ENCODE measurements at regions not wholly inside any gene's neighbourhood (a gene's known extent, or its start where the extent isn't known, plus 50 kb on each side); places are given as distances from the start of the nearest gene placed in this dataset.

GRCh38 chr12:82529101-82529500 is 157.6 kb upstream of the TMTC2 start:
- no peak for DNase-seq (ENCODE audit: low spot score in 2 of 2)
- H3K27me3 ChIP-seq (ENCODE audit: low read depth), result no peaks in the 10 kb centered on the region
- no peak overlapping the region for H3K4me3 ChIP-seq
- peaks cover 4% of the 10 kb centered on the region; the same call in 1 of the 2 replicates for H3K4me1 ChIP-seq
- H3K9me3 ChIP-seq, result peaks cover 2% of the 10 kb centered on the region; the same call in 1 of the 2 replicates
- in situ Hi-C loops (cut with MboI; ENCODE audit: low sequenced_read_pairs), result no loop called here
- H3K36me3 ChIP-seq (replicated peaks), result no peaks in the 10 kb centered on the region

GRCh38 chr12:82529954-82530353 is 156.8 kb upstream of the TMTC2 start:
- H3K27me3 ChIP-seq (ENCODE audit: low read depth), result no peaks in the 10 kb centered on the region
- in situ Hi-C loops (cut with MboI; ENCODE audit: low sequenced_read_pairs), result no loop called here
- DNase-seq (ENCODE audit: low spot score in 2 of 2), result no peak
- H3K9me3 ChIP-seq, result peaks cover 3% of the 10 kb centered on the region; the same call in 1 of the 2 replicates
- no peak overlapping the region for H3K4me3 ChIP-seq
- no peaks in the 10 kb centered on the region for H3K36me3 ChIP-seq (replicated peaks)
- H3K4me1 ChIP-seq, result no peaks in the 10 kb centered on the region

- Histone ChIP-seq H3K27me3 (ENCODE audit: low read depth) (no peaks in the 10 kb centered on the region), H3K9me3 (peaks cover 3% of the 10 kb centered on the region; the same call in 1 of the 2 replicates), H3K4me1 (no peaks in the 10 kb centered on the region), H3K4me3 (no peak overlapping the region), H3K36me3 (replicated peaks) (no peaks in the 10 kb centered on the region)
- no peak for DNase-seq (ENCODE audit: low spot score in 2 of 2)
- in situ Hi-C loops (cut with MboI; ENCODE audit: low sequenced_read_pairs), result no loop called here
These were observed 156.3 kb upstream of the TMTC2 start for GRCh38 chr12:82530394-82530793.

- in situ Hi-C loops (cut with MboI; ENCODE audit: low sequenced_read_pairs), result no loop called here
- no peak for DNase-seq (ENCODE audit: low spot score in 2 of 2)
- H3K4me3 ChIP-seq, result no peak overlapping the region
- H3K27me3 ChIP-seq (ENCODE audit: low read depth), result no peaks in the 10 kb centered on the region
- H3K36me3 ChIP-seq (replicated peaks), result no peaks in the 10 kb centered on the region
- peaks cover 3% of the 10 kb centered on the region; the same call in 1 of the 2 replicates for H3K9me3 ChIP-seq
- H3K4me1 ChIP-seq, result no peaks in the 10 kb centered on the region
These were observed 153.4 kb upstream of the TMTC2 start for GRCh38 chr12:82533341-82533740.

GRCh38 chr12:82537436-82537835 is 149.3 kb upstream of the TMTC2 start:
- no peaks in the 10 kb centered on the region for H3K4me1 ChIP-seq
- no peaks in the 10 kb centered on the region for H3K36me3 ChIP-seq (replicated peaks)
- no peak overlapping the region for H3K4me3 ChIP-seq
- H3K9me3 ChIP-seq, result peaks cover 3% of the 10 kb centered on the region; the same call in 1 of the 2 replicates
- DNase-seq (ENCODE audit: low spot score in 2 of 2), result no peak
- H3K27me3 ChIP-seq (ENCODE audit: low read depth), result no peaks in the 10 kb centered on the region
- in situ Hi-C loops (cut with MboI; ENCODE audit: low sequenced_read_pairs), result no loop called here

GRCh38 chr12:82554529-82554928 is 132.2 kb upstream of the TMTC2 start:
- H3K27me3 ChIP-seq (ENCODE audit: low read depth), result no peaks in the 10 kb centered on the region
- no peak overlapping the region for H3K4me3 ChIP-seq
- DNase-seq (ENCODE audit: low spot score in 2 of 2), result no peak
- in situ Hi-C loops (cut with MboI; ENCODE audit: low sequenced_read_pairs), result no loop called here
- H3K4me1 ChIP-seq, result no peaks in the 10 kb centered on the region
- H3K36me3 ChIP-seq (replicated peaks), result no peaks in the 10 kb centered on the region
- H3K9me3 ChIP-seq, result peaks cover 6% of the 10 kb centered on the region

GRCh38 chr12:82555699-82556098 is 131.0 kb upstream of the TMTC2 start:
- no peaks in the 10 kb centered on the region for H3K36me3 ChIP-seq (replicated peaks)
- no peaks in the 10 kb centered on the region for H3K27me3 ChIP-seq (ENCODE audit: low read depth)
- no peak for DNase-seq (ENCODE audit: low spot score in 2 of 2)
- H3K9me3 ChIP-seq, result no peaks in the 10 kb centered on the region
- H3K4me3 ChIP-seq, result no peak overlapping the region
- no peaks in the 10 kb centered on the region for H3K4me1 ChIP-seq
- in situ Hi-C loops (cut with MboI; ENCODE audit: low sequenced_read_pairs), result no loop called here

GRCh38 chr12:82565966-82566365 is 120.7 kb upstream of the TMTC2 start:
- in situ Hi-C loops (cut with MboI; ENCODE audit: low sequenced_read_pairs), result no loop called here
- no peaks in the 10 kb centered on the region for H3K36me3 ChIP-seq (replicated peaks)

GRCh38 chr12:82567688-82568087 is 119.0 kb upstream of the TMTC2 start:
- H3K9me3 ChIP-seq, result no peaks in the 10 kb centered on the region
- H3K27me3 ChIP-seq (ENCODE audit: low read depth), result no peaks in the 10 kb centered on the region
- H3K4me3 ChIP-seq, result no peak overlapping the region
- in situ Hi-C loops (cut with MboI; ENCODE audit: low sequenced_read_pairs), result no loop called here
- no peaks in the 10 kb centered on the region for H3K36me3 ChIP-seq (replicated peaks)
- H3K4me1 ChIP-seq, result no peaks in the 10 kb centered on the region
- DNase-seq (ENCODE audit: low spot score in 2 of 2), result no peak

More at GRCh38 chr12:82565966-82566365, 120.7 kb upstream of the TMTC2 start:
- H3K27me3 ChIP-seq (ENCODE audit: low read depth), result no peaks in the 10 kb centered on the region
- no peaks in the 10 kb centered on the region for H3K4me1 ChIP-seq
- no peaks in the 10 kb centered on the region for H3K9me3 ChIP-seq
- no peak for DNase-seq (ENCODE audit: low spot score in 2 of 2)
- no peak overlapping the region for H3K4me3 ChIP-seq

- Histone ChIP-seq H3K9me3 (no peaks in the 10 kb centered on the region), H3K36me3 (replicated peaks) (no peaks in the 10 kb centered on the region), H3K4me3 (no peak overlapping the region), H3K27me3 (ENCODE audit: low read depth) (no peaks in the 10 kb centered on the region), H3K4me1 (no peaks in the 10 kb centered on the region)
- no peak for DNase-seq (ENCODE audit: low spot score in 2 of 2)
- in situ Hi-C loops (cut with MboI; ENCODE audit: low sequenced_read_pairs), result no loop called here
These were observed 112.5 kb upstream of the TMTC2 start for GRCh38 chr12:82574191-82574590.

GRCh38 chr12:82578725-82579124 is 108.0 kb upstream of the TMTC2 start:
- Histone ChIP-seq H3K27me3 (ENCODE audit: low read depth) (no peaks in the 10 kb centered on the region), H3K4me3 (no peak overlapping the region), H3K9me3 (no peaks in the 10 kb centered on the region), H3K4me1 (no peaks in the 10 kb centered on the region), H3K36me3 (replicated peaks) (no peaks in the 10 kb centered on the region)
- DNase-seq (ENCODE audit: low spot score in 2 of 2), result no peak
- in situ Hi-C loops (cut with MboI; ENCODE audit: low sequenced_read_pairs), result no loop called here

GRCh38 chr12:82583756-82584155 is 103.0 kb upstream of the TMTC2 start:
- no peaks in the 10 kb centered on the region for H3K4me1 ChIP-seq
- H3K4me3 ChIP-seq, result no peak overlapping the region
- H3K27me3 ChIP-seq (ENCODE audit: low read depth), result no peaks in the 10 kb centered on the region
- in situ Hi-C loops (cut with MboI; ENCODE audit: low sequenced_read_pairs), result no loop called here
- no peaks in the 10 kb centered on the region for H3K9me3 ChIP-seq
- no peaks in the 10 kb centered on the region for H3K36me3 ChIP-seq (replicated peaks)
- DNase-seq (ENCODE audit: low spot score in 2 of 2), result no peak

- Histone ChIP-seq H3K4me3 (no peak overlapping the region), H3K4me1 (peaks cover 14% of the 10 kb centered on the region), H3K9me3 (no peaks in the 10 kb centered on the region), H3K27me3 (ENCODE audit: low read depth) (no peaks in the 10 kb centered on the region), H3K36me3 (replicated peaks) (no peaks in the 10 kb centered on the region)
- in situ Hi-C loops (cut with MboI; ENCODE audit: low sequenced_read_pairs), result no loop called here
- DNase-seq (ENCODE audit: low spot score in 2 of 2), result no peak
These were observed 93.6 kb upstream of the TMTC2 start for GRCh38 chr12:82593143-82593542.

- peaks cover 14% of the 10 kb centered on the region for H3K4me1 ChIP-seq
- no peaks in the 10 kb centered on the region for H3K36me3 ChIP-seq (replicated peaks)
- in situ Hi-C loops (cut with MboI; ENCODE audit: low sequenced_read_pairs), result no loop called here
- no peaks in the 10 kb centered on the region for H3K9me3 ChIP-seq
- no peak overlapping the region for H3K4me3 ChIP-seq
- peak; percentile 57 to 82 for DNase-seq (ENCODE audit: low spot score in 2 of 2)
- no peaks in the 10 kb centered on the region for H3K27me3 ChIP-seq (ENCODE audit: low read depth)
These were observed 92.8 kb upstream of the TMTC2 start for GRCh38 chr12:82593901-82594396.

GRCh38 chr12:82595941-82596340 is 90.8 kb upstream of the TMTC2 start:
- in situ Hi-C loops (cut with MboI; ENCODE audit: low sequenced_read_pairs), result no loop called here
- Histone ChIP-seq H3K36me3 (replicated peaks) (no peaks in the 10 kb centered on the region), H3K4me3 (no peak overlapping the region), H3K27me3 (ENCODE audit: low read depth) (no peaks in the 10 kb centered on the region), H3K9me3 (no peaks in the 10 kb centered on the region), H3K4me1 (peaks cover 14% of the 10 kb centered on the region)
- no peak for DNase-seq (ENCODE audit: low spot score in 2 of 2)

Data from HAP-1 (cell line).